ENCODE measurements at regions not wholly inside any gene's neighbourhood (a gene's known extent, or its start where the extent isn't known, plus 50 kb on each side); places are given as distances from the start of the nearest gene placed in this dataset.

DNA sequence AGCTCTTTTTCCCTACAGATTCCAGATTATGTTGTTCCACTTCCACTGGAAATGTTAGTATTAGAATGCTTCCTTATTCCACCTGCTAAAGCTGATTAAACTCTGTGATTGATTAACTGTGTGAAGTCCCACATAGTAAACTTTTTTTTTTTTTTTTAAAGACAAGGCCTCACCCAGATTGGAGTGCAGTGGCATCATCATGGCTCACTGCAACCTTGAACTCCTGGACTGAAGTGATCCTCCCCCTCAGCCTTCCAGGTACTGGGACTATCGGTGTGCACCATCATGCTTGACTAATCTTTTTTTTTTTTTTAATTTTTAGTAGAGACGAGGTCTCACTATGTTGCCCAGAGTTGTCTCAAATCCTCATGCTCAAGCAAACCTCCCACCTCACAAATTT, 108.5 kb upstream of the RBMS1 start:
- DNase-seq (ENCODE audit: low read depth in 1 of 2, low spot score in 1 of 2): no peak
- Histone ChIP-seq H3K27ac (replicated peaks) (no peak overlapping the region), H3K27me3 (ENCODE audit: insufficient read depth, poor library complexity, severe bottlenecking) (no peaks in the 10 kb centered on the region), H3K4me3 (replicated peaks; ENCODE audit: insufficient read depth, low read length) (no peak overlapping the region)
- TF ChIP-seq SPI1 (IDR thresholded peaks at IDR 0.05; ENCODE audit: borderline replicate concordance, low read depth) (no peak), POLR2AphosphoS5 (IDR thresholded peaks at IDR 0.05; ENCODE audit: low read depth) (no peak), GABPA (IDR thresholded peaks at IDR 0.05; ENCODE audit: low read depth) (no peak)
- TF ChIP-seq, protein P1, sequence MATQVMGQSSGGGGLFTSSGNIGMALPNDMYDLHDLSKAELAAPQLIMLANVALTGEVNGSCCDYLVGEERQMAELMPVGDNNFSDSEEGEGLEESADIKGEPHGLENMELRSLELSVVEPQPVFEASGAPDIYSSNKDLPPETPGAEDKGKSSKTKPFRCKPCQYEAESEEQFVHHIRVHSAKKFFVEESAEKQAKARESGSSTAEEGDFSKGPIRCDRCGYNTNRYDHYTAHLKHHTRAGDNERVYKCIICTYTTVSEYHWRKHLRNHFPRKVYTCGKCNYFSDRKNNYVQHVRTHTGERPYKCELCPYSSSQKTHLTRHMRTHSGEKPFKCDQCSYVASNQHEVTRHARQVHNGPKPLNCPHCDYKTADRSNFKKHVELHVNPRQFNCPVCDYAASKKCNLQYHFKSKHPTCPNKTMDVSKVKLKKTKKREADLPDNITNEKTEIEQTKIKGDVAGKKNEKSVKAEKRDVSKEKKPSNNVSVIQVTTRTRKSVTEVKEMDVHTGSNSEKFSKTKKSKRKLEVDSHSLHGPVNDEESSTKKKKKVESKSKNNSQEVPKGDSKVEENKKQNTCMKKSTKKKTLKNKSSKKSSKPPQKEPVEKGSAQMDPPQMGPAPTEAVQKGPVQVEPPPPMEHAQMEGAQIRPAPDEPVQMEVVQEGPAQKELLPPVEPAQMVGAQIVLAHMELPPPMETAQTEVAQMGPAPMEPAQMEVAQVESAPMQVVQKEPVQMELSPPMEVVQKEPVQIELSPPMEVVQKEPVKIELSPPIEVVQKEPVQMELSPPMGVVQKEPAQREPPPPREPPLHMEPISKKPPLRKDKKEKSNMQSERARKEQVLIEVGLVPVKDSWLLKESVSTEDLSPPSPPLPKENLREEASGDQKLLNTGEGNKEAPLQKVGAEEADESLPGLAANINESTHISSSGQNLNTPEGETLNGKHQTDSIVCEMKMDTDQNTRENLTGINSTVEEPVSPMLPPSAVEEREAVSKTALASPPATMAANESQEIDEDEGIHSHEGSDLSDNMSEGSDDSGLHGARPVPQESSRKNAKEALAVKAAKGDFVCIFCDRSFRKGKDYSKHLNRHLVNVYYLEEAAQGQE (IDR thresholded peaks at IDR 0.05; ENCODE audit: insufficient replicate concordance, low read depth): no peak
- TF ChIP-seq, protein P2, sequence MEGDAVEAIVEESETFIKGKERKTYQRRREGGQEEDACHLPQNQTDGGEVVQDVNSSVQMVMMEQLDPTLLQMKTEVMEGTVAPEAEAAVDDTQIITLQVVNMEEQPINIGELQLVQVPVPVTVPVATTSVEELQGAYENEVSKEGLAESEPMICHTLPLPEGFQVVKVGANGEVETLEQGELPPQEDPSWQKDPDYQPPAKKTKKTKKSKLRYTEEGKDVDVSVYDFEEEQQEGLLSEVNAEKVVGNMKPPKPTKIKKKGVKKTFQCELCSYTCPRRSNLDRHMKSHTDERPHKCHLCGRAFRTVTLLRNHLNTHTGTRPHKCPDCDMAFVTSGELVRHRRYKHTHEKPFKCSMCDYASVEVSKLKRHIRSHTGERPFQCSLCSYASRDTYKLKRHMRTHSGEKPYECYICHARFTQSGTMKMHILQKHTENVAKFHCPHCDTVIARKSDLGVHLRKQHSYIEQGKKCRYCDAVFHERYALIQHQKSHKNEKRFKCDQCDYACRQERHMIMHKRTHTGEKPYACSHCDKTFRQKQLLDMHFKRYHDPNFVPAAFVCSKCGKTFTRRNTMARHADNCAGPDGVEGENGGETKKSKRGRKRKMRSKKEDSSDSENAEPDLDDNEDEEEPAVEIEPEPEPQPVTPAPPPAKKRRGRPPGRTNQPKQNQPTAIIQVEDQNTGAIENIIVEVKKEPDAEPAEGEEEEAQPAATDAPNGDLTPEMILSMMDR (IDR thresholded peaks at IDR 0.05; ENCODE audit: insufficient read depth, low read length): no peak

DNA sequence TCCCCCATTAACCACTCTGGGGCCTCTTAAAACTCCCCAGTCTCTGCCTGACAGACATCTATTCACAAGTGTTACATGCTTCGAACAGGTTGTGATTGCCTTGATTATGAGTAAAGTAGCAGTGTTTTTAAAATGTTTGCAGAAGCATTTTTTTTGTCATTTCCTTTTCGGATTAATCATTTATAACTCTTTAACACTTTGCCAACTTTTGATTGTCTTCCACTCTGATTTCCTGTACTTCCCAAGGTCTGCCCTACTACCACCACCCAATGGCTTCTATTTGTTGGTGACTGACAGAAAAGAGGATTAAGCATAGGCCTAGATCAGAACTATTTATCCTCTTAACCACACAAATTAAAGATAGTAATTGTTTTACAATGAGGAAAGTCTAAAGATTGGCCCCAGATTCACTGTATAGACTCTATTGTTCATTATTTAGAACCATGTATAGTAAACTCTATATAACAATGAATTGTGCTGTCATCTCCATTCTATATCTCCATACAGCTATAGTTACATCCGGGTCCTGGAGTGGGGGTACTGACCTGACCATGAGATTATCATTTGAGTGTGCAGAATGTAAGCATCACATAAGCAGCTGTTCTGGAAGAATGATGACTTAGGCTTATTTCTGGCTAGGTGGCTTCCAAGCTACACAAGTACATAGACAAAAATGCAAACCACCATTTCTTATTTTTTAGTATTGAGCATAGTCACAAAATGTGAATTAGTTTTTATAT, 110.3 kb upstream of the RBMS1 start:
- H3K4me3 ChIP-seq (replicated peaks; ENCODE audit: insufficient read depth, low read length): no peak overlapping the region
- no peak for TF ChIP-seq POLR2AphosphoS5 (IDR thresholded peaks at IDR 0.05; ENCODE audit: low read depth)
- TF ChIP-seq, protein P2 (IDR thresholded peaks at IDR 0.05; ENCODE audit: insufficient read depth, low read length): no peak
- TF ChIP-seq, protein P1 (IDR thresholded peaks at IDR 0.05; ENCODE audit: insufficient replicate concordance, low read depth): no peak
- no peak for TF ChIP-seq SPI1 (IDR thresholded peaks at IDR 0.05; ENCODE audit: borderline replicate concordance, low read depth)
- TF ChIP-seq GABPA (IDR thresholded peaks at IDR 0.05; ENCODE audit: low read depth): no peak
- no peak overlapping the region for H3K27ac ChIP-seq (replicated peaks)
- no peak for DNase-seq (ENCODE audit: low read depth in 1 of 2, low spot score in 1 of 2)
- no peaks in the 10 kb centered on the region for H3K27me3 ChIP-seq (ENCODE audit: insufficient read depth, poor library complexity, severe bottlenecking)

DNA sequence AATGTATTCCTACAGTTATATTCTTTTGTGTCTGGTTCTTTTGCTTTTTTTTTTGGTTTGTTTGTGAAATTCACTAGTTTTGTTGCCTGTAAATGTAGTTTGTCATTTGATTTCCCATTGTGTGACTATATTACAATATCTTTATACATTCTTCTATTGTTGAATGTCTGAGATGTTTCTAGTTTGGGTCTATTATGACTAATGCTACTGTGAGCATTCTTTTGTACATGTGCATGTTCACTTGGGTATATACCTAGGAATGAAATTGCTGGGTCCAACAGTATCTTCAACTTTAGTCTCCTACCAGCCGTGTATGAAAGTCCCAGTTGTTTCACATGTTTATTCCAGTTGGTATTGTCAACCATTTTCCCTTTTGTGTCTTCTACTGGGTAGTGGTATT, 112.7 kb upstream of the RBMS1 start:
- no peaks in the 10 kb centered on the region for H3K27me3 ChIP-seq (ENCODE audit: insufficient read depth, poor library complexity, severe bottlenecking)
- no peak for DNase-seq (ENCODE audit: low read depth in 1 of 2, low spot score in 1 of 2)
- no peak overlapping the region for H3K27ac ChIP-seq (replicated peaks)
- no peak overlapping the region for H3K4me3 ChIP-seq (replicated peaks; ENCODE audit: insufficient read depth, low read length)
- no peak for TF ChIP-seq GABPA (IDR thresholded peaks at IDR 0.05; ENCODE audit: low read depth)
- no peak for TF ChIP-seq POLR2AphosphoS5 (IDR thresholded peaks at IDR 0.05; ENCODE audit: low read depth)
- no peak for TF ChIP-seq SPI1 (IDR thresholded peaks at IDR 0.05; ENCODE audit: borderline replicate concordance, low read depth)
- TF ChIP-seq, protein P2 (IDR thresholded peaks at IDR 0.05; ENCODE audit: insufficient read depth, low read length): no peak
